Lung (tissue), 11 donors: ENCODE measurements at regions not wholly inside any gene's neighbourhood (a gene's known extent, or its start where the extent isn't known, plus 50 kb on each side); places are given as distances from the start of the nearest gene placed in this dataset.

Experiments
- ATAC-seq: fragments of 200-7000 bp; cut with Tn5 transposase; one replicate; pipeline ENCODE4 v1.9.1; 2020; ENCODE audit warnings: moderate number of reproducible peaks; ENCODE audit not compliant: insufficient read depth, low FRiP score
- DNase-seq, 3 donors: peaks; one replicate each; pipeline ENCODE4 v3.0.0-alpha.2; 2013 to 2017
- H3K27ac ChIP-seq, 2 donors: one replicate each; pipeline ENCODE4 v1.5.1; 2013; ENCODE audit warnings: mild to moderate bottlenecking in 2 of 2, moderate library complexity in 2 of 2, control low read depth in 1 of 2, inconsistent platforms in 1 of 2, low read depth in 1 of 2, low read length in 1 of 2
- H3K27me3 ChIP-seq, 3 donors: one replicate each; pipeline ENCODE4 v1.5.1; 2013; ENCODE audit warnings: low read length in 2 of 3; ENCODE audit not compliant: control insufficient read depth in 3 of 3, insufficient read depth in 3 of 3
- H3K36me3 ChIP-seq, 4 donors: one replicate each; pipeline ENCODE4 v1.5.1; 2013; ENCODE audit warnings: low read length in 4 of 4, mild to moderate bottlenecking in 1 of 4, moderate library complexity in 1 of 4; ENCODE audit not compliant: control insufficient read depth in 4 of 4, insufficient read depth in 4 of 4
- H3K4me1 ChIP-seq, 5 donors: one replicate each; pipeline ENCODE4 v1.5.1; 2013; ENCODE audit warnings: low read length in 5 of 5, mild to moderate bottlenecking in 2 of 5, moderate library complexity in 1 of 5; ENCODE audit not compliant: control insufficient read depth in 5 of 5, insufficient read depth in 5 of 5
- H3K4me3 ChIP-seq: one replicate; pipeline ENCODE4 v1.5.1; 2013; ENCODE audit warnings: mild to moderate bottlenecking, control low read depth, moderate library complexity
- H3K9ac ChIP-seq, 2 donors: one replicate each; pipeline ENCODE4 v1.5.1; 2013; ENCODE audit warnings: low read length in 2 of 2, control low read depth in 1 of 2; ENCODE audit not compliant: insufficient read depth in 1 of 2
- H3K9me3 ChIP-seq, 4 donors: one replicate each; pipeline ENCODE4 v1.5.1; 2013; ENCODE audit warnings: low read length in 3 of 4, mild to moderate bottlenecking in 1 of 4, moderate library complexity in 1 of 4; ENCODE audit not compliant: control insufficient read depth in 4 of 4, insufficient read depth in 3 of 4
- CTCF ChIP-seq: IDR thresholded peaks from 2 replicates; pipeline ENCODE4 v1.5.1; 2012; ENCODE audit warnings: mild to moderate bottlenecking; ENCODE audit errors: control extremely low read depth, extremely low read depth
- whole genome bisulfite sequencing, 2 donors: extraction: QIAGEN DNeasy Blood & Tissue Kit; methylation state at CpG; one replicate each; pipeline ENCODE4 v1.1.7; 2013; 5-methylcytosine and 5-hydroxymethylcytosine counted together
- donor health status: control.
- donor health status: control.
- donor health status: Bipolar disorder and iron deficiency.
- donor health status: healthy.
- donor health status: DM: yes; HTN: yes; CAD: no.

- ATAC-seq (no peak), DNase-seq (no peak)
- no peaks in the 10 kb centered on the region for H3K36me3 ChIP-seq
- no peaks in the 10 kb centered on the region for H3K9me3 ChIP-seq
- H3K27me3 ChIP-seq: peaks cover 0 to 8% (median under 1%) of the 10 kb centered on the region in 3 donors
- H3K9ac ChIP-seq: no peak overlapping the region
- H3K4me1 ChIP-seq: no peaks in the 10 kb centered on the region
- 76 to 82% methylated on average over 1 of the region's 1 CpG for WGBS, 2 donors
- H3K4me3 ChIP-seq: no peak overlapping the region
- no peak for TF ChIP-seq CTCF
- H3K27ac ChIP-seq: no peak overlapping the region
Observed at GRCh38 chr5:62133426-62133825, 172.6 kb upstream of the KIF2A start.

- peaks cover 0 to 12% (median 6%) of the 10 kb centered on the region in 3 donors for H3K27me3 ChIP-seq
- H3K9me3 ChIP-seq: no peaks in the 10 kb centered on the region
- H3K27ac ChIP-seq: no peak overlapping the region
- TF ChIP-seq CTCF: no peak
- H3K4me3 ChIP-seq: no peak overlapping the region
- no peak for ATAC-seq
- H3K9ac ChIP-seq: no peak overlapping the region
- H3K4me1 ChIP-seq: no peaks in the 10 kb centered on the region
- 81 to 83% methylated on average over 3 of the region's 3 CpGs for WGBS, 2 donors
- no peaks in the 10 kb centered on the region for H3K36me3 ChIP-seq
- no peak for DNase-seq
Observed at GRCh38 chr5:62134811-62135210, 171.2 kb upstream of the KIF2A start.

GRCh38 chr5:62137628-62138027 lies 168.4 kb upstream of the KIF2A start:
- Histone ChIP-seq H3K9ac (no peak overlapping the region), H3K27me3 (peaks cover 0 to 12% (median 6%) of the 10 kb centered on the region in 3 donors), H3K4me1 (no peaks in the 10 kb centered on the region), H3K9me3 (no peaks in the 10 kb centered on the region), H3K36me3 (no peaks in the 10 kb centered on the region), H3K4me3 (no peak overlapping the region), H3K27ac (no peak overlapping the region)
- ATAC-seq (no peak), DNase-seq (no peak)
- 90 to 96% methylated on average over 2 of the region's 2 CpGs for WGBS, 2 donors
- no peak for TF ChIP-seq CTCF

GRCh38 chr5:62138607-62139006 lies 167.4 kb upstream of the KIF2A start:
- Histone ChIP-seq H3K27me3 (peaks cover 0 to 12% (median 6%) of the 10 kb centered on the region in 3 donors), H3K4me3 (no peak overlapping the region), H3K9me3 (no peaks in the 10 kb centered on the region), H3K36me3 (no peaks in the 10 kb centered on the region), H3K4me1 (peaks cover 0 to 8% (median 0%) of the 10 kb centered on the region in 5 donors), H3K9ac (no peak overlapping the region), H3K27ac (no peak overlapping the region)
- no peak for ATAC-seq
- WGBS, 2 donors: 65 to 71% methylated on average over 7 of the region's 7 CpGs
- no peak for DNase-seq
- TF ChIP-seq CTCF: no peak
